Inflammatory macrophage (primary cell): ENCODE measurements at regions not wholly inside any gene's neighbourhood (a gene's known extent, or its start where the extent isn't known, plus 50 kb on each side); places are given as distances from the start of the nearest gene placed in this dataset.
A peak's percentile ranks its signal among the peaks of the same experiment; 100 is the strongest.
"Not testable (repeated sequence)": the region's sequence is repeated elsewhere in the genome, so short reads cannot be mapped to it uniquely, and the experiment has no call there.

Experiments used
- DNase-seq, 2 donors: peaks; one replicate each; pipeline ENCODE4 v3.0.0-alpha.2; 2020 to 2022

- no peak for DNase-seq
These were observed 1230.3 kb downstream of the DIAPH3 start for GRCh38 chr13:58933475-58933874.

GRCh38 chr13:58935689-58936088 is 1228.0 kb downstream of the DIAPH3 start:
- DNase-seq = no peak

DNA sequence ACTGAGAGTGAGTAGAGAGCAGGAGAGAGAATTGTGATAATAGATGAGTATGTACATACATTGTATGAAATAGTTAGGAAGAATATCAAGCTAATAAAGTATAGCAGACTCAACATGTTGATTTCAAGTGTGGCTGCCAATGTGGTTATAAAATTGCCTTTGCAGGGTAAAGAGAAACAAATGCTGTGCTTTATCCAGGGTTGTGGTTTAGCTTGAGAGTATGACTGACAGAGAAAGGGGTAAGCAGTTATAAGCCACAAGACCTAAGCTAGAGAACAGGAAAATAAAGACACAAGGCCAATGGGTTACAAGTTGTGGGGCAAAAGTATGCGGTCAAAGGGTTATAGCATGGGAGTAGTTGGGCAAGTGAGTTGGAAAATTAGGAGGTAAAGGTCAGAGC is 1217.5 kb downstream of the DIAPH3 start:
- no peak for DNase-seq

- DNase-seq = no peak
These were observed 1214.1 kb downstream of the DIAPH3 start for GRCh38 chr13:58949646-58950045.

DNA sequence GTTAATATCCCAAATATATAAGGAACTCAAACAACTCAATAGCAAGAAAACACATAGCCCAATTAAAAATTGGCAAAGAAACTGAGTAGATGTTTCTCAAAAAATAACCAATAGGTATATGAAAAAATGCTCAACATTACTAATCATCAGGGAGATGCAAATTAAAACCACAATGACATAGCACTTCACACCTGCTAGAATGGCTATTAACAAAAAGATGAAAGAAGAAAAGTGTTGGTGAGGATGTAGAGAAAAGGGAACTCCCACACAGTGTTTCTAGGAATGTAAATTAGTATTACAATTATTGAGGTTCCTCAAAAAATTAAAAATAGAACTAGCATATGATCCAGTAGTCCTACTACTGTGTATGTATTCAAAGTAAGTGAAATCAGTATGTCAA is 1212.8 kb downstream of the DIAPH3 start:
- DNase-seq = no peak

- DNase-seq = no peak
These were observed 1210.1 kb downstream of the DIAPH3 start for GRCh38 chr13:58953638-58954037.

- DNase-seq = no peak
These were observed 1208.0 kb downstream of the DIAPH3 start for GRCh38 chr13:58955546-58956385.

GRCh38 chr13:58958097-58958496 is 1205.6 kb downstream of the DIAPH3 start:
- not testable (repeated sequence) for DNase-seq

DNA sequence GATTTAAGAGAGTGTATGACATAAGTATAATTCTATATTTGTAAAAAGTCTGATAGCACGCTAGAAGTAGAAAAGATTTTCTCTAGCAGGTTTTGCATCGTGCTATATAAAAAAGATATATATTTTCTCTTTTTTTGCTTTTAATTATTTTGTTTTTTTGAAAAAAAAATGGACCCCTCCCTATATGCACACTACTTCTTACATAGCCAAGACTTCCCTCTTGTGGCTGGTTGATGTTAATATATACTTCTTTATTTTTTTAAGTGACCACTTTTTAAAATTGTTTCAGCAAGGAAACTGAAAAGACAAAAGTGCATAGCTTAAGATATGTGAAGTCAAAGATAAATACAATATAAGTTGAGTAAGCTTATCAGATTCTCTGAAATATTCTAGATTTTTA is 1202.8 kb downstream of the DIAPH3 start:
- peak in 1 of 2 donors; percentile 13 for DNase-seq

GRCh38 chr13:58963321-58963720 is 1200.4 kb downstream of the DIAPH3 start:
- DNase-seq = no peak

DNA sequence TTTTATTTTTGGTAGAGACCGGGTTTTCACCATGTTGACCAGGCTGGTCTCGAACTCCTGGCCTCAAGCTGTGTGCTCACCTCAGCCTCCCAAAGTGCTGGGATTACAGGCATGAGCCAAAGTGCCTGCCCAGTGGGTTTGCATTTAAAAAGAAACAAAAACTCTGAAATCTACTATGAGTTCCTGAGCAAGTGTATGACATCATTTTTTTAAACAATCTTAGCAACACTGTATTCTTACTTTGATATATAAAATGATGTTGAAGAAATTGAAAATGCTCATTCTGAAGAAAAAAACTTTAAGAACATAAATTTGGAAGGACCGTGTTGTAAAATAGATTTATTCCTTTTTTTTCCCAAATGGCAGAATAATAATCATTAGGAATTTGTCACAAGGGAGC is 1199.7 kb downstream of the DIAPH3 start:
- DNase-seq = no peak

DNA sequence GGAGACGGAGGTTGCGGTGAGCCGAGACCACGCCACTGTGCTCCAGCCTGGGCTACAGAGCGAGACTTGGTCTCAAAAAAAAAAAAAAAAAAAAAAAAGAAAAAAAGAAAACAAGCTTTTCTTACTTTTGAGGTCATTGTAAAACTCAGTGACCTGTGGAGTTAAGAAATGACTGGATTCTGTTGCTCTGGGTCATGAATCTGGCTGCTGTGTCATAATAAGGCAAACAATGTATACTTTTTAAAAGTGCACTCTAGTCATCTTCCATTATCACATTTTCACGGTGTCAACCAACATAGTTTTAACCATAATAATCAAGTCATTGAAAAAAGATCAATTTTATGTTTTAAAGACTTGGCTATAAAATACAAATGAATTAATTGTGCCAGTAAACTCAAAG is 1186.6 kb downstream of the DIAPH3 start:
- no peak for DNase-seq

GRCh38 chr13:58978331-58978730 is 1185.4 kb downstream of the DIAPH3 start:
- no peak for DNase-seq

DNA sequence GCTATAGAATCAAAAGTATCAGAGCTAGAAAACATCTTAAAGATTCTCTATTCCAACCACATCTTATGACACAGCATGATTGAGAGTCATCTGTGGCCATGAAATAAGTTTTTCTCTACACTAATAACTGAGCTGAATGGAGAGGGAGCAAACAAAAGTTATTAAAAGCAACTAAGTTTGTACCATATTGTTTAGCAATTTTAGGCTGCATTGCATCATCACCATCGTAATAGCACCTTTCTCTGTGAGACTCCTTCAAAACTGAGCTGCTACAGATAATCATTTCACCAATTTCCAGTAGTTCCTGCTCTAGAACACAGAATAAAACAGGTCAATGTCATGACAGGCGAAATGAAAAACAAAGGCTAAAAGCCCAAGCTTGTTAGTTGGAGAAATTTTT is 1183.9 kb downstream of the DIAPH3 start:
- DNase-seq = no peak

DNA sequence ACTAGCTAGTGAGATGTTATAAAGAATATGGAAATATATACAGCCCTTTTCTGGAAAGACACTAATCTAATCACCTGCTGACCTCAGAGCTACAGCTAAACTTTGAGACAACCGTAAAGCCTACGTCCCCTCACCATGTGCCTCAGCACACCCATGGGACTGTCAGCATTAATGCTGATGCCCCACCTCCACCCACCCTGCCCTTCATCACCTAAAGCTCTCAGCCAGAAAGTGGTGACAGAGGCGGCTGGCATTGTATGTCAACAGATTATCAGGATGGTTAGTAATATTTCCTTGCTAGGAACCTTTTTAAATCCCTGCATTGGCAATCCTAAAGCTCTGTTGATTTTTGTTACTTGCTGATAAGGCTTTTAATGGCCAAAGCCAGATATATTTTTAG is 1177.9 kb downstream of the DIAPH3 start:
- no peak for DNase-seq

DNA sequence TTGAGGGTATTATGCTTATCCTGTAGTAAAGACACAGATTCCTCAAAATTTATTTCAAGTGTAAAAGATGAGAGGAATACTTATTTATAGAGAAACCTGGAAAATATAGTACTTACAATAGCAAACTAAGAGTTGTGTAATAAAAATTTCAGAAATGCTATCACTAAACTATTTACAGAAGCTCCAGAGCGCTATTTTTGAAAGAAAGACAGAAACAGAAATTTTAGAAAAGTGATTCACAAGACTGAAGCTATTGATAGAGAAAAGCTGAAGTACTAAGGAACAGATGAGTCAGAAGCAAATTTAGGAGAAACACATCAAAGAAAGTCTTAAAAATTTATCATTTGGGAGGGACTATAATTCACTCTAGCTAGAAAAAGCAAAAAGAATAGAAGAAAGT is 1174.2 kb downstream of the DIAPH3 start:
- no peak for DNase-seq

- DNase-seq = no peak
These were observed 1171.8 kb downstream of the DIAPH3 start for GRCh38 chr13:58991826-58992477.

DNA sequence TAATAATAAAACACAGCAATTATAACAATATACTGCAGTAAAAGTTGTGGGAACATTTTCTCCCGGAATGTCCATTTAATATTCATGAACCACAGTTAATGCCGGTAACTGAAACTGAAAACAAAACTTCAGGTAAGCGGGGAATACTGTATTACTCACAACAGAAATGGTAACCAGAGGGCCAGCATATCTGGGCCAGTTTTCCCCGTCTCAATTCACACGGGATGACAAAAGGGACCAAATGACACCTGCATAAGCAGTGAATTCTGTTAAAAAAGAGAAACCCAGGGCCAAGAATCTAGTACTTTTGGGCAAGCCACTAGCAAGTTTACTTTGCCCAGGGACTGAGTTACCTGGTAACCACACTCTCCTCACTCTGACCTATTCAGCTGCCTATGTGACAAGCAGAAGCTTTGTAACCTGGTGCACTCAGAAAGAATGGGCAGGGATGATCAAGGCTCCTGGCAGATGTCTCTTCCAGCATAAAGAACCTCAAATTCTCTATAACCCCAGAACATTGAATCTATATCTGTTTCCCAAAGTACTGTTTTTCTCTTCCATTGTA is 1171.2 kb downstream of the DIAPH3 start:
- DNase-seq = no peak

DNA sequence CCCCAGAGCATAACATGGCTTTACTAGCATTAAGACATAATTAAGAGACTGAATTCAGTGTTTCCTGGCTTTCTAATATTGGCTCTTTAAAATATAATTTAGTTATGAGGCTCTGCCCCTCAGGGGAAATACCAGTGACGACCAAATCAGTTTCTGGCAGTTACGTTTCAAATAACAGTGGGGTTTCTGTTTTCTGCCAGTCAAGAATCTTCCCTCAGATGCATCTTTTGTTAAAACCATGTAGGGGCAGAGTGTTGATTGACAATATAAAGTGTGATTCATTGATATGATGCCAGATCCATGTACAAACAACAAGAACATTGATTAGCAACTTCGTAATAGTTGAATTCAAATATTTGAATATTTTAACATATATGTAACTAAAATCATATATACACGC is 1169.7 kb downstream of the DIAPH3 start:
- DNase-seq = no peak

- DNase-seq = no peak
These were observed 1169.0 kb downstream of the DIAPH3 start for GRCh38 chr13:58994777-58995176.

GRCh38 chr13:58998716-58999115 is 1165.0 kb downstream of the DIAPH3 start:
- no peak for DNase-seq

DNA sequence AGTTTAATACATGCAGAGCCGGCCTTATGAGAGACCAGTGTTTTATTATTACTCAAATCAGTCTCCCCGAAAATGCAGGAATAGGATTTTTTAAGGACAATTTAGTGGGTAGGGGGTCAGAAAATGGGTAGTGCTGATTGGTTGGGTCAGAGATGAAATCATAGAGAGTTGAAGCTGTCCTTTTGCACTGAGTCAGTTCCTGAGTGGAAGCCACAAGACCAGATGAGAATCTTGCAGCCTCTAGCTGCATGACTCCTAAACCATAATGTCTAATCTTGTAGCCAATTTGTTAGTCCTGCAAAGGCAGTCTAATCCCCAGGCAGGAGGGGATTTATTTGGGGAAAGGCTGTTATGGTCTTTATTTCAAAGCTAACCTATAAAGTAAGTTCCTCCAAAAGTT is 1163.9 kb downstream of the DIAPH3 start:
- no peak for DNase-seq

GRCh38 chr13:59000770-59001169 is 1163.0 kb downstream of the DIAPH3 start:
- no peak for DNase-seq

GRCh38 chr13:59012731-59013130 is 1151.0 kb downstream of the DIAPH3 start:
- no peak for DNase-seq
